ENCODE measurements at regions not wholly inside any gene's neighbourhood (a gene's known extent, or its start where the extent isn't known, plus 50 kb on each side); places are given as distances from the start of the nearest gene placed in this dataset.

- Histone ChIP-seq H3K4me3 (replicated peaks in 1 of 3) (no peak overlapping the region), H3K27me3 (no peaks in the 10 kb centered on the region), H3K4me1 (no peaks in the 10 kb centered on the region), H3K9me3 (no peaks in the 10 kb centered on the region), H3K36me3 (no peaks in the 10 kb centered on the region), H3K27ac (no peak overlapping the region)
- WGBS, 2 donors = 54 to 69% methylated on average over 7 of the region's 7 CpGs
- TF ChIP-seq CTCF (IDR thresholded peaks at IDR 0.05) = no peak
- no peak for TF ChIP-seq POLR2A (IDR thresholded peaks at IDR 0.05)
- peak; percentile 4 to 18 for DNase-seq
- intact Hi-C loops (cut with DNase I) = no loop called here
Measured at GRCh38 chr14:98173305-98173704, 1098.7 kb downstream of the BCL11B start.

GRCh38 chr14:98174041-98174440, 1098.0 kb downstream of the BCL11B start:
- intact Hi-C loops (cut with DNase I) = no loop called here
- Histone ChIP-seq H3K27ac (no peak overlapping the region), H3K4me3 (replicated peaks in 1 of 3) (no peak overlapping the region), H3K27me3 (no peaks in the 10 kb centered on the region), H3K9me3 (no peaks in the 10 kb centered on the region), H3K36me3 (no peaks in the 10 kb centered on the region), H3K4me1 (no peaks in the 10 kb centered on the region)
- DNase-seq = no peak
- no peak for TF ChIP-seq CTCF (IDR thresholded peaks at IDR 0.05)
- TF ChIP-seq POLR2A (IDR thresholded peaks at IDR 0.05) = no peak
- 86 to 95% methylated on average over 2 of the region's 2 CpGs for WGBS, 2 donors

GRCh38 chr14:98175436-98175835, 1096.6 kb downstream of the BCL11B start:
- TF ChIP-seq CTCF (IDR thresholded peaks at IDR 0.05) = no peak
- DNase-seq = no peak

GRCh38 chr14:98175881-98176280, 1096.1 kb downstream of the BCL11B start:
- no peaks in the 10 kb centered on the region for H3K27me3 ChIP-seq
- no peak for DNase-seq
- H3K36me3 ChIP-seq = no peaks in the 10 kb centered on the region
- WGBS, 2 donors = 81 to 82% methylated on average over 5 of the region's 5 CpGs
- no peak for TF ChIP-seq POLR2A (IDR thresholded peaks at IDR 0.05)
- TF ChIP-seq CTCF (IDR thresholded peaks at IDR 0.05) = no peak
- no peaks in the 10 kb centered on the region for H3K9me3 ChIP-seq
- H3K4me1 ChIP-seq = no peaks in the 10 kb centered on the region
- no peak overlapping the region for H3K27ac ChIP-seq
- H3K4me3 ChIP-seq (replicated peaks in 1 of 3) = no peak overlapping the region
- intact Hi-C loops (cut with DNase I) = no loop called here

More at GRCh38 chr14:98175436-98175835, 1096.6 kb downstream of the BCL11B start:
- no peaks in the 10 kb centered on the region for H3K9me3 ChIP-seq
- no peaks in the 10 kb centered on the region for H3K27me3 ChIP-seq
- H3K27ac ChIP-seq = no peak overlapping the region
- no peaks in the 10 kb centered on the region for H3K36me3 ChIP-seq
- WGBS, 2 donors = 92 to 94% methylated on average over 4 of the region's 4 CpGs
- H3K4me3 ChIP-seq (replicated peaks in 1 of 3) = no peak overlapping the region
- intact Hi-C loops (cut with DNase I) = no loop called here
- no peaks in the 10 kb centered on the region for H3K4me1 ChIP-seq

GRCh38 chr14:98176892-98177291, 1095.1 kb downstream of the BCL11B start:
- no peak overlapping the region for H3K4me3 ChIP-seq (replicated peaks in 1 of 3)
- no peak for TF ChIP-seq CTCF (IDR thresholded peaks at IDR 0.05)
- no peak for TF ChIP-seq POLR2A (IDR thresholded peaks at IDR 0.05)
- 86% methylated on average over 3 of the region's 3 CpGs for WGBS, 2 donors
- H3K4me1 ChIP-seq = no peaks in the 10 kb centered on the region
- DNase-seq = no peak
- no peaks in the 10 kb centered on the region for H3K36me3 ChIP-seq
- H3K27ac ChIP-seq = no peak overlapping the region
- H3K27me3 ChIP-seq = no peaks in the 10 kb centered on the region
- no peaks in the 10 kb centered on the region for H3K9me3 ChIP-seq
- intact Hi-C loops (cut with DNase I) = no loop called here
